C1 segment of cervical spinal cord (tissue), 14 donors: ENCODE measurements at regions not wholly inside any gene's neighbourhood (a gene's known extent, or its start where the extent isn't known, plus 50 kb on each side); places are given as distances from the start of the nearest gene placed in this dataset.

ENCODE experiments used
- DNase-seq, 14 donors: peaks; one replicate each; lab custom pipeline; 2025; lab: John Stamatoyannopoulos, UW

- no peak for DNase-seq
Measured at GRCh38 chr13:47258384-47258783, 361.5 kb upstream of the HTR2A start.

DNA sequence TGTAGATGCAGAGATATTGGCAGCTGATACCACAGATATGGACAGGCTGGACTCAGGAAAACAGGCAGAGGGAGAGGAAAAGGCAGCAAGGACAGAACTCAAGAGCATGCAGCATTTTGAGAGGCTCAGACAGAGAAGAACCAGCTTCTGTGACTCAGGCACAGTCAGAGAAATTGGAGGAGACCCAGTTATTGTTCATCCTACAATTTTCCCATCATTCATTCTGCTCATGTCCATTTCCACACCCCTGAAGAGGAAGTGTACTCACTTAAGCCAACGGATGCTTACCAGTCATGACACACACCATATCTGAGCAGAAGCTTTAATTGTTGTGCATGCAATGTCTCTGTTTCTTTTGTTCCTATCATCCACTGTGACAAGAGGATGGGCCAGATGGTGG, 359.8 kb upstream of the HTR2A start:
- DNase-seq = no peak

DNA sequence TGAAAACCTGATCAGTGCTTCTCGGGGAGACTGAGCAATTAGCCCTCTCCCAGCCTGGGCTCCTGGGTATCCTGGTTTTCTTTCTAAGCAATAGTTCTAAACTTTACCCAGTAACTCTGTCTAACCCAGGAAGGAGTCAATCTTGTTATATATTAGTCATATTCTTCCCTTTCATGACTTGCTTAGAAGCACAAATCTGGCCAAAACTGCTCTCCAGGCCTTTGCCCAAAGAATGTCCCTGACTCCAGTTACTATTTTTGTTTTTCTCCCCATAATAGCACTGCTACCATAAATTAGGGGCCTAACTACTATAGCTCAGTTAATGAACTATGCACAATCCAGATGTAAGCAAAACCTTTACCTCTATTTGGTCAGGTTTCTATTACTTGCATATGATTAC, 355.8 kb upstream of the HTR2A start:
- no peak for DNase-seq

DNA sequence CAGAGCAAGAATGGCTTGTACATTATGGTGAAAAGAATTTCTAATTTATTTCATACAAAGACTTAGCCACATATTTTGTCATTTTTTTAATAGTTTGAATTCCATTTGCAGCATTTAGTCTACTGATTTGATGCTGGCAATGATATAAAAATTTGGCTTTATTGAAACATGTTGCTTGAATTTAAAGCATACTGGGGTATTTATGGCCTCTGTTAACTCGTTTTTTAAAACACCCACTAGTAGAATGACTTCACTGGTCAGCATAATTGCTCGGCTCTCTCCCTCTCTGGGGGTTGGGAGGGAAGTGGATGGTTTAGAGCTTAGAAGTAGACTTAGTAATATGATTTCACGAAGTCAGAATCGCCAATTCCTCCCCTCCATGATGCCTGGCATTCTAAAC, 354.9 kb upstream of the HTR2A start:
- DNase-seq = no peak

DNA sequence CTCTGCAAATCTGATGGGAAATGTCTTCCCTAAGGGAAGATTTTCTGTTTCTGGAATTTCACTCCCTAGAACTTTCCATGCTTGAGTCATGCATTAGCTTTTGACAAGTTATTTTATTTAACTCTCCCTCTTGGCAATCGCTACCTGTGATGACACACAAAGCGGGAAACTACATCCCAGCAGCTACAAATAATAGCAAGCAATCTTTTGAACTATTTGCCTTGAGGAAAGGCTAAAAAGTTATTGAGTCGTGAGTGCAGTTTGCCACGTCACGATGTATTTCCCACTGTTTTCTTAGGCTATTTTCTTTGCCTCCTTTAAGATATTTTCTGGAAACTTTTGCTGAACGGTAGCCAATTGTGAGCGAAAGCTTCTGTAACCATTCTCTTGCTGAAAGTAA, 353.3 kb upstream of the HTR2A start:
- no peak for DNase-seq

- DNase-seq = no peak
Measured at GRCh38 chr13:47249266-47249665, 352.4 kb upstream of the HTR2A start.

- no peak for DNase-seq
Measured at GRCh38 chr13:47241446-47241845, 344.6 kb upstream of the HTR2A start.

- DNase-seq = no peak
Measured at GRCh38 chr13:47239025-47239424, 342.2 kb upstream of the HTR2A start.

- DNase-seq = no peak
Measured at GRCh38 chr13:47237571-47237970, 340.7 kb upstream of the HTR2A start.

DNA sequence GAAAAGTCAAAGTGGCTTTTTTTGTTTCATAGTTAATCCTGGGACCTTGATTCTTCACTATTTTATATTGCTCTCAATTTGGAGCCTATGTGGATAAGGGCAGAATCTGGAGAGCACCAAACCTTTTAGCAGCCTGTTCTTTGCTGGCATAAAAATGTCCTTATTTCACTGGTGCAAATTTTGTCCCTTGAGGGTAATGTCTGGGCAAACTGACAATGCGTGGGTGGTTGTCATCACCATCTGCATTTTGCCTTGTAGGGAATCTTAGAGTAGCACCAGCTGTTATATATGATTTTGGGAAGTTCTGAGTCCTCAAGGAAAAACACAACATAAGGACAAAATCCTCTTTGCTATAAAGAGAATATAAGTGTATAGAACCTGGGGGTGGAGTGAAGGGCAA, 336.9 kb upstream of the HTR2A start:
- no peak for DNase-seq

- DNase-seq = no peak
Measured at GRCh38 chr13:47232516-47232915, 335.7 kb upstream of the HTR2A start.

GRCh38 chr13:47230155-47230554, 333.3 kb upstream of the HTR2A start:
- no peak for DNase-seq

DNA sequence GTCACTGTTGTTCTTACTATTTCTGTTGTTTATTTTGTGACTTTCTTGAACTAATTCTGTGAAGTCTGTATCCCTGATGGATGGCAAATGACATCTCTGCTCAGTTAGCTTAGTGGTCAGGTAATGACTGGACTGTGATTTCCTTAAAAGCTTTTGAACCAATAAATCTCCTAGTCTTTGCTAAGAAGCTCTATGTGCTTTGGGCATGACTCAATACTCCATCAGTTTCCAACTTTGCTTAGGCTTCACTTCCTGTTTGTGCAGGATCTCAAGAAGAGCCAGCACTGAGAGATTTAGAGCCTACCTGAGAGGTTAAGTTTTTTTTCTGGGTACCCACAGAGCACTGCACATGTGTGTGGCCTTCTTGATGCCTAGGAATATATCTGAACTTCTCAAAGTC, 329.7 kb upstream of the HTR2A start:
- DNase-seq = no peak

DNA sequence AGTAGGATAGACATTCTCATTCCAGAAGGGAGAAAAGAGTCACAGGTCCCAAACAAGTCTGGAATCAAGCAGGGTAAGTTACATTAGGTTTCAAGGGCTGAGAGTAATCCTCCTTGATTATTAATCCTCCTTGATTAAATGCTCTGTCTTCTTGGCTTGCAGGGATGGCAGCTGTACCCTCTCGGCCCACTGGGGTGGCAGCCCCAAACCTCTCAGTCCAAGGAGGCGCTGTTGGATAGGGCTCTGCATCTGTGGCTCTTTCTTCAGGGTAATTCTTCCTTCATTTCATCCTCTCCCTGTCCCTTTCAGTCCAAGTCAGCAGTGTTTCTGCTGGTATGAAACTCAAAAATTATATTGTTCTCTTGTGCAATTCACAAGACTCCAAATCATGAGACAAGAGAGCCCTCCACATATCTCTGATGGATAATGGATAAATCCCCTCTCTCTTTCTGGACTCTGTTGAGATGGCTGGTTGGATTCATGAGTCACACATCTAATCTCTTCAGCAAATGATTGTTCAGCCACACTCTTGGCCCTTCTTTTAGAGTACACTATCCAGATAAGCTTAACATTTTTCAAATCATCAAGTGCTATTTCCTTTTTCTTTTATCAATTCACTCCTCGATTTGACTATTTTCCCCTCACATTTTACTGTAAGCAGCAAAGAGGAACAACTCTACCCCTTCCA, 323.7 kb upstream of the HTR2A start:
- no peak for DNase-seq

GRCh38 chr13:47218611-47219010, 321.8 kb upstream of the HTR2A start:
- no peak for DNase-seq

GRCh38 chr13:47216176-47216822, 319.4 kb upstream of the HTR2A start:
- DNase-seq = no peak

- no peak for DNase-seq
Measured at GRCh38 chr13:47215736-47216135, 318.9 kb upstream of the HTR2A start.

GRCh38 chr13:47213047-47213446, 316.2 kb upstream of the HTR2A start:
- DNase-seq = no peak

DNA sequence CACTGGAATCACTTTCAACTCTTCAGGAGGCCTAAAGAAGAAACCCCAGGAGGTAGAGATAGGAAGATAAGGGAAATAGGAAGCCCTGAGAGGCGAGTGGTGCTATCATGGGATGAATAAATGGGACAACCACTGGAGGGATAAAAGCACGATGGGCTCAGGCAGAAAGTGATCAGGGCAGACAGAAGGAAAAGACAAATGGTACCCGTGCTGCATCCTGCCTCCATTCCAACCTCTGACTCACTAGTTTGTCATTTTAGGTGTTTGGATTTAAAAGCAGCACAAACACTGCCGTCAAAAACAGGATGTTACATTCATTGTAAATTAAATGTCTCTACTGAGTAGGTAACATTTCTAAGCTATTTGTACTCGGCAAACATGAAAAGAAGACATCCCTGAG, 314.3 kb upstream of the HTR2A start:
- DNase-seq = no peak

GRCh38 chr13:47206111-47206510, 309.3 kb upstream of the HTR2A start:
- no peak for DNase-seq

DNA sequence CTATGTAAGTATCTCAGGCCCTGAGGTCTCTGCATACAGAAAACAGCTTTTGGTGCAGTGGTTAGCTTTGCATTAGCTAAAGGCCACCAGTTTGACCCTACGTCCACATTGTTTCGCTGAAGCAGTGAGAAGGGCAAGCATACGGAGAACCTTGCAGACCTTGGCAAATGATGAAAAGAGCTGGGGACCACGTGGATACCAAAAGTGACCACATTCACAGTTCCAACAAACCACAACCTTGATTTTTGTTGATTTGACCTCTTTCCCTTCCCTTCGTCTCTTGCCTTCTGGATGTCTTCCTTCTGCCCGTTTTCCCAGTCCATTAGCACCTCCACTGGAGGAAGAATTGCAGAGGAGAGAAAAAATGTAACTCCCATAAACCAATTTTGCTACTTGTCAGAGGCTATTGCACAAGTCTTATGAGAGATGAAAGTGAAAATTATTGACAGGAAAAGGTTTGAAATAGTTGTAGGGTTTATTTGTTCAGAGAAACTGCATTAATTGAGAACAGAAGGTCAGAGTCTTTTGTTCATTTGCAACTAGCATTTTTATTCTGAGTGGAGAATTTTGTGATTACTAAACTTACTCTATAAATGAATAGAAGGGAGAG, 293.9 kb upstream of the HTR2A start:
- no peak for DNase-seq

- no peak for DNase-seq
Measured at GRCh38 chr13:47188802-47189201, 291.9 kb upstream of the HTR2A start.

DNA sequence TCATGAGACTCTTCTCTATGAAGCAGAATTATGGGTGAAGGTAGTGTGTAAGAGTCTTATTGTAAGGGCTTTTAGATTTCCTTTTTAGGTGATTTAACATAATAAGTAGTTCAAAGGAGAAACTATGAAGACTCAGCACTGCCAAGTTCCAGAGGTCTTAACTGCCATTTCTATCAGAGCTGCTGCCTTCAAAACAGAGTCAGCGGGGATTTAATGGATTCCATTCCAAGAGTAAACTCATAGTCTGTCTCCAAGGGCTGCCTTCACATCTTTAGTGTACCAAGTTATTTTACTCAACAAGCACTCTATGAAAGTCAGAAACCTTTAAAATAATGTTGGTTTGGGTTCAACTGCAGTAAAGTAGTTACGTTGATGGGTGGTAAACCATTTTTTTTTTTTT, 289.6 kb upstream of the HTR2A start:
- no peak for DNase-seq
